ENCODE measurements at regions not wholly inside any gene's neighbourhood (a gene's known extent, or its start where the extent isn't known, plus 50 kb on each side); places are given as distances from the start of the nearest gene placed in this dataset.
"Not testable (repeated sequence)": the region's sequence is repeated elsewhere in the genome, so short reads cannot be mapped to it uniquely, and the experiment has no call there.

DNA sequence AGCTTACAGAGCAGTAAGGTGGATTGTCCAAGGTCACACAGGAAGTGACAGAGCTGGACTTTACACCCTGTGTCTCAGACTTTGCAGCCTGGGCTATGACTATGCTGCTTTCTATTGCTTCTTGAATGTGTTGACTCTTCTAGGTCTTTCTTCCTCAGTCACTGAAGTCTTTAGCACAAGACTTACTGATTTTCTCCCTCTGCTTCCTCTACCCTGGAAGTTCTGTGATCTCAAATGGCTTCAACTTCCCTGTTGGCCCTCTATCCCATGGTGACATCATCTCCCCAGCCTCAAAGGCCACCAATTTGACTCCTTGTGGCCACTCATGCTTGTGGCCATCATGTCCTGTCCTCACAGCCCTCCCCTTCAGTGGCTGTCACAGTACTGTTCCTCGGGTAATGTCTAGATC is 181.3 kb downstream of the HS3ST3A1 start:
- Histone ChIP-seq H3K9ac (ENCODE audit: low read depth in 1 of 2, low read length in 2 of 2) (no peak overlapping the region), H3K9me3 (ENCODE audit: control insufficient read depth in 2 of 2, low read length in 2 of 2) (no peaks in the 10 kb centered on the region), H3K4me3 (ENCODE audit: low read length in 2 of 2) (no peak overlapping the region), H3K27me3 (ENCODE audit: control insufficient read depth in 2 of 2, insufficient read depth in 2 of 2, low read length in 2 of 2) (no peaks in the 10 kb centered on the region), H3K4me1 (ENCODE audit: control insufficient read depth in 2 of 2, insufficient read depth in 2 of 2, low read length in 2 of 2) (peaks cover 3% of the 10 kb centered on the region in 2 donors), H3K36me3 (ENCODE audit: control insufficient read depth in 2 of 2, insufficient read depth in 2 of 2, low read length in 2 of 2) (no peaks in the 10 kb centered on the region), H3K27ac (ENCODE audit: low read depth in 2 of 2, low read length in 2 of 2) (peak overlapping the region; percentile 26 to 33)

DNA sequence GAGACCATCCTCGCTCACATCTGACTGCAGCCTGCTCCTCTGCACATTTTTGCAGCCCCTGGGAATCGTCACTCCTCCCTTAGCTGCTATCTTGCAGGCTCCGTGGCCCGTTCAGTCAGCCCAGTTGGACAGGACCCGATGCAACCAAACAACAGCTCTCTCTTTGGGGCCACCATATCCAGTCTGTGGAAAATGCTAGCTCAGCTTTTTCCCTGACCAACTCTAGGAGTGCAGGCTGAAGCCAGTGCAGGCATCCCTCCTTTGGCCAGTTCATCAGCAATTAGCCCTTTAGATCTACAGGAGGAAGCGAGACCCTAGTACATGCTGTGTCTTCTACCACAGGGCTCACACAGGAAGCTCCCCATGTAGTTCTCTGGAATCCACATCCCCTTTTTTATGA is 182.1 kb downstream of the HS3ST3A1 start:
- no peak overlapping the region for H3K4me3 ChIP-seq (ENCODE audit: low read length in 2 of 2)
- no peak overlapping the region for H3K9ac ChIP-seq (ENCODE audit: low read depth in 1 of 2, low read length in 2 of 2)
- no peak overlapping the region for H3K27ac ChIP-seq (ENCODE audit: low read depth in 2 of 2, low read length in 2 of 2)
- H3K27me3 ChIP-seq (ENCODE audit: control insufficient read depth in 2 of 2, insufficient read depth in 2 of 2, low read length in 2 of 2): no peaks in the 10 kb centered on the region
- H3K4me1 ChIP-seq (ENCODE audit: control insufficient read depth in 2 of 2, insufficient read depth in 2 of 2, low read length in 2 of 2): peaks cover 3% of the 10 kb centered on the region in 2 donors
- H3K9me3 ChIP-seq (ENCODE audit: control insufficient read depth in 2 of 2, low read length in 2 of 2): no peaks in the 10 kb centered on the region
- H3K36me3 ChIP-seq (ENCODE audit: control insufficient read depth in 2 of 2, insufficient read depth in 2 of 2, low read length in 2 of 2): no peaks in the 10 kb centered on the region

DNA sequence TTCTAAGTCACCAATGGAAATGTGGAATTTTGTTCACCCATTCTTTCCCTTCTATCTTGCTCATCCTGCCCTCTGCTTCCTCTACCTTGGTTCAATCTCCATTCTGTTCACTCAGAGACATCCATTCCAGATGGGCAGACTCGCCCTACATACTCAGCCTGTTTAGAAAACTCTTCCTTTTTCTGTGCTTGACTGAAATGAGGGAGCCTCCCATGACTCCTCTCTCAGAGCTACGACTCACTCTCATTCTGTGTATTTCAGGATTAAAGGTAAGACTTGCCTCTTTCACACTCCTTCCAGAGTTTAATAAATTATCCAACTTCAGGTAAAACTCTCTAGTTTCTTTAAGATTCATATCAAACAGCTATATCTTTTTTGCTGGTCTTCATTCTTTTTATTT is 182.8 kb downstream of the HS3ST3A1 start:
- no peak overlapping the region for H3K27ac ChIP-seq (ENCODE audit: low read depth in 2 of 2, low read length in 2 of 2)
- H3K4me3 ChIP-seq (ENCODE audit: low read length in 2 of 2): no peak overlapping the region
- no peaks in the 10 kb centered on the region for H3K27me3 ChIP-seq (ENCODE audit: control insufficient read depth in 2 of 2, insufficient read depth in 2 of 2, low read length in 2 of 2)
- no peak overlapping the region for H3K9ac ChIP-seq (ENCODE audit: low read depth in 1 of 2, low read length in 2 of 2)
- no peaks in the 10 kb centered on the region for H3K9me3 ChIP-seq (ENCODE audit: control insufficient read depth in 2 of 2, low read length in 2 of 2)
- H3K4me1 ChIP-seq (ENCODE audit: control insufficient read depth in 2 of 2, insufficient read depth in 2 of 2, low read length in 2 of 2): peaks cover 3% of the 10 kb centered on the region in 2 donors
- no peaks in the 10 kb centered on the region for H3K36me3 ChIP-seq (ENCODE audit: control insufficient read depth in 2 of 2, insufficient read depth in 2 of 2, low read length in 2 of 2)

DNA sequence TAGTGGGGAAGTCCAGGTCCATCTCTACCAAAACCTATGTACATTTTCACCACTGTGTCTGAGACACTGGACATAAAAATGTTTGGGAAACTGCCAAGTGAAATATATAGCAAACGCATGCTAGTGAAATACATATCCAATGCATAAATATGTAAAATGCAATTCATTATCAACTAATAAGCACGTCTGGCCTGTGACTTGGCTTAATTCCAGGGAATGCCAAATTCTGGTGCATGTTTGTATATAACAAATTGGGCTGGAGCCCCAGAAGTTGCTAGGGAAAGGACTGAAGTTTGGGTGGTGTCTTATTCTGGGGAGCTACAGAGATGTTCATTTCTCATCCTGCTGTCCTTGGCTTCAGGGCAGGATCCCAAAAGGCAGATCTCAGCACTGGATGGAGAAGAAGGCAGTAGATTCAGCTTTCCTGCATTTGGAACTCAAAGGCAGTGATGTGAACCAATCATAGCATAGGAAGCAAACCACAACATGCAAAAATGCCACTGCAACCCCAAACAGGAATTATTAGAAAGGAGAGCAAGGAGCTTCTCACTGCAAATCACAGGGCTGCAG is 184.3 kb downstream of the HS3ST3A1 start:
- H3K9ac ChIP-seq (ENCODE audit: low read depth in 1 of 2, low read length in 2 of 2): no peak overlapping the region
- H3K27me3 ChIP-seq (ENCODE audit: control insufficient read depth in 2 of 2, insufficient read depth in 2 of 2, low read length in 2 of 2): no peaks in the 10 kb centered on the region
- no peaks in the 10 kb centered on the region for H3K36me3 ChIP-seq (ENCODE audit: control insufficient read depth in 2 of 2, insufficient read depth in 2 of 2, low read length in 2 of 2)
- no peak overlapping the region for H3K27ac ChIP-seq (ENCODE audit: low read depth in 2 of 2, low read length in 2 of 2)
- H3K4me3 ChIP-seq (ENCODE audit: low read length in 2 of 2): no peak overlapping the region
- peaks cover 3% of the 10 kb centered on the region in 2 donors for H3K4me1 ChIP-seq (ENCODE audit: control insufficient read depth in 2 of 2, insufficient read depth in 2 of 2, low read length in 2 of 2)
- no peaks in the 10 kb centered on the region for H3K9me3 ChIP-seq (ENCODE audit: control insufficient read depth in 2 of 2, low read length in 2 of 2)

DNA sequence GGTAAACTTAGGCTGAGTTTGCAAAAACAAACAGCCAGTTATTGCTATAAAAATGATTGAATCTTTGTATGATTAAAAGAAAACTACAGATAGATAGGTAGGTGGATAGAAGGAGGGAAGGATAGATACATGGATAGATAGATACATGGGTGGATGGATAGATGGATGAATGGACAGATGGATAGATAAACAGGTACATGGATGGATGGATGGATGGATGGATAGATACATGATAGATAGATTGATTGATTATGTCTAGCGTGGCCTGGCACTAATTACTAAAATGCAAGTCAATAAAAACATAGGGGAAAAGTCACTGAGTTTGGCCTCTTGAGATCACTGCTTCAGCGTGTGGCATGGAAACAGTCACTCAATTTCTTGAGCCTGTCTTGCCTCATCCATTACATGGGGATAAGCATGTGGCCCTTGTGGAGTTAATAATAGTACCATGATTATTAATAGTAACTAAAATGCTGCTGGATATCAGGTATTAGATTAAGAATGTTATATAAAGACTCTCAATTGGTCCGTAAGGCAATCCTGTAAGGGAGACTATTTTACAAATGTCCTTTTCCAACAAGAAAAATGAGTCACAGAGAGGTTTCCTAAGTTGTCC is 184.9 kb downstream of the HS3ST3A1 start:
- Histone ChIP-seq H3K9me3 (ENCODE audit: control insufficient read depth in 2 of 2, low read length in 2 of 2) (no peaks in the 10 kb centered on the region), H3K27me3 (ENCODE audit: control insufficient read depth in 2 of 2, insufficient read depth in 2 of 2, low read length in 2 of 2) (no peaks in the 10 kb centered on the region), H3K9ac (ENCODE audit: low read depth in 1 of 2, low read length in 2 of 2) (no peak overlapping the region), H3K27ac (ENCODE audit: low read depth in 2 of 2, low read length in 2 of 2) (no peak overlapping the region), H3K4me1 (ENCODE audit: control insufficient read depth in 2 of 2, insufficient read depth in 2 of 2, low read length in 2 of 2) (peaks cover 3% of the 10 kb centered on the region in 2 donors), H3K36me3 (ENCODE audit: control insufficient read depth in 2 of 2, insufficient read depth in 2 of 2, low read length in 2 of 2) (no peaks in the 10 kb centered on the region), H3K4me3 (ENCODE audit: low read length in 2 of 2) (no peak overlapping the region)

DNA sequence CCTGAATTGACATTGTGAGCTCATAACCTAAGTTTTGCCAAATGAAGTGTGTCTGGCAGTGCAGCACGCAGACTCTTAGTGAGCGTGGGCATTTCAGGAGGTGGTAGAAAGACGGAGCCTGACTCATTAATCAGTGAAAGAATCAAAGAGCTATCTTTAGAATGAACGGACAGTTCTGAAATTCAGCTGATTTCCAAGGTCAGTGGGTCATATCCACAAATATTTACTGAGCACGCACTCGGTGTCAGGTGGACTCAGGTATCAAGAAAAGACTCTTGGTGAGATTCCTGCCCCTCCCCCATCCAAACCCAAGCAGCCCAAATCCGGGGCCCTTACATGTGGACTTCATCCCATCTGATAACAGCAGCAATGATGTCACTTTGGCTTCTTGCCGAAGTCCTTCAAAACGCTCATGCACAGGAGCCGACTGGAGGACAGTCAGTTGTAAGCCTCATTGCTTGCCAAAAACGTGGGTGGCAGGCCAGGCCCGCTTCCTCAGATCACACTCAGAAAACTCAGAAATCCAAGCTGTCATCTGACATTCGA is 185.8 kb downstream of the HS3ST3A1 start:
- no peaks in the 10 kb centered on the region for H3K36me3 ChIP-seq (ENCODE audit: control insufficient read depth in 2 of 2, insufficient read depth in 2 of 2, low read length in 2 of 2)
- peaks cover 3% of the 10 kb centered on the region in 2 donors for H3K4me1 ChIP-seq (ENCODE audit: control insufficient read depth in 2 of 2, insufficient read depth in 2 of 2, low read length in 2 of 2)
- no peak overlapping the region for H3K27ac ChIP-seq (ENCODE audit: low read depth in 2 of 2, low read length in 2 of 2)
- H3K27me3 ChIP-seq (ENCODE audit: control insufficient read depth in 2 of 2, insufficient read depth in 2 of 2, low read length in 2 of 2): no peaks in the 10 kb centered on the region
- H3K9me3 ChIP-seq (ENCODE audit: control insufficient read depth in 2 of 2, low read length in 2 of 2): no peaks in the 10 kb centered on the region
- no peak overlapping the region for H3K9ac ChIP-seq (ENCODE audit: low read depth in 1 of 2, low read length in 2 of 2)
- no peak overlapping the region for H3K4me3 ChIP-seq (ENCODE audit: low read length in 2 of 2)

DNA sequence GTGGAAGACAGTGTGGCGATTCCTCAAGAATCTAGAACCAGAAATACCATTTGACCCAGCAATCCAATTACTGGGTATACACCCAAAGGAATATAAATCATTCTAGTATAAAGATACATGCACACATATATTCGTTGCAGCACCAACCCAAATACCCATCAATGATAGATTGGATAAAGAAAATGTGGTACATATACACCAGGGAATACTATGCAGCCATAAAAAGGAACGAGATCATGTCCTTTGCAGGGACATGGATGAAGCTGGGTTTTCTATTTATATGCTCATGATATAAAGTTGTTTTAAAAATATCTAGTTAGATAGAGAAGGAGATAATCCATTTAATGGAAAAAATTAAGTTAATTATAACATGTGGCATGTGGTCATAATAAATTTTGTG is 186.5 kb downstream of the HS3ST3A1 start:
- H3K4me1 ChIP-seq (ENCODE audit: control insufficient read depth in 2 of 2, insufficient read depth in 2 of 2, low read length in 2 of 2); H3K36me3 ChIP-seq (ENCODE audit: control insufficient read depth in 2 of 2, insufficient read depth in 2 of 2, low read length in 2 of 2); H3K4me3 ChIP-seq (ENCODE audit: low read length in 2 of 2); H3K9me3 ChIP-seq (ENCODE audit: control insufficient read depth in 2 of 2, low read length in 2 of 2); H3K27ac ChIP-seq (ENCODE audit: low read depth in 2 of 2, low read length in 2 of 2); H3K9ac ChIP-seq (ENCODE audit: low read depth in 1 of 2, low read length in 2 of 2); H3K27me3 ChIP-seq (ENCODE audit: control insufficient read depth in 2 of 2, insufficient read depth in 2 of 2, low read length in 2 of 2): not testable (repeated sequence)

DNA sequence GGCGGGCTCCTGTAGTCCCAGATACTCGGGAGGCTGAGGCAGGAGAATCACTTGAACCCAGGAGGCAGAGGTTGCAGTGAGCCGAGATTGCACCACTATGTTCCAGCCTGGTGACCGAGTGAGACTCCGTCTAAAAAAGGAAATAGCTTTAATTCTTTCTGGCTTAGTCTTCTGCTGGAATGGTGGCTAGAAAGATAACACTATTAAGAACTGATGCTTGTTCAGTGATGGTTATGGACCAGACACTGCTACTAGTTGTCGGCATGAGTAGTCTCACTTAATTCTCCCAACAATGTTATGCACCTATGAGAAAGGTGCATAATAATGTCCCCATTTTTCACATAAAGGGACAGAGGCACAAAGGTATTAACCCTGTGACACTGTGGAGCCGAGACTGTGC is 188.7 kb downstream of the HS3ST3A1 start:
- Histone ChIP-seq H3K27ac (ENCODE audit: low read depth in 2 of 2, low read length in 2 of 2) (no peak overlapping the region), H3K4me1 (ENCODE audit: control insufficient read depth in 2 of 2, insufficient read depth in 2 of 2, low read length in 2 of 2) (no peaks in the 10 kb centered on the region), H3K9me3 (ENCODE audit: control insufficient read depth in 2 of 2, low read length in 2 of 2) (no peaks in the 10 kb centered on the region), H3K27me3 (ENCODE audit: control insufficient read depth in 2 of 2, insufficient read depth in 2 of 2, low read length in 2 of 2) (no peaks in the 10 kb centered on the region), H3K9ac (ENCODE audit: low read depth in 1 of 2, low read length in 2 of 2) (no peak overlapping the region), H3K36me3 (ENCODE audit: control insufficient read depth in 2 of 2, insufficient read depth in 2 of 2, low read length in 2 of 2) (no peaks in the 10 kb centered on the region), H3K4me3 (ENCODE audit: low read length in 2 of 2) (no peak overlapping the region)

DNA sequence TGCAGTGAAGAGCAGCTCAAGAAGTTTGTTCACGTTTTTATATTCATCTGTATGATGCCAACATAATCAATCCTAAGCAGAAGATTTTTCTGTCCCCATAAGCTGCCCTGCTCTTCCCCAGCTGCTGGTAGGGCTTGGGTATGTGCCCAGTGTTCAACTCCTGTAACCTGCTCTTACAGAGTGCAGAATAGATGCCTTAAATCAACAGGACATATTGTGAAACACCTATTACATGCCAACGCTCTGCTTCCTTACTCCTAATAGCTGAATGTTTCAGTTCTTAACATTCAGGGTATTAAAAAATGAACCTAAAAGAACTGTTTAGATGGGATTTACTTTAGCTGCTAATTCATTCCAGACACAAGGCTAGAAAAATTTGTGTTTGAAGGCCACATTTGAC is 190.9 kb downstream of the HS3ST3A1 start:
- Histone ChIP-seq H3K9me3 (ENCODE audit: control insufficient read depth in 2 of 2, low read length in 2 of 2) (no peaks in the 10 kb centered on the region), H3K27ac (ENCODE audit: low read depth in 2 of 2, low read length in 2 of 2) (no peak overlapping the region), H3K4me3 (ENCODE audit: low read length in 2 of 2) (no peak overlapping the region), H3K27me3 (ENCODE audit: control insufficient read depth in 2 of 2, insufficient read depth in 2 of 2, low read length in 2 of 2) (no peaks in the 10 kb centered on the region), H3K36me3 (ENCODE audit: control insufficient read depth in 2 of 2, insufficient read depth in 2 of 2, low read length in 2 of 2) (no peaks in the 10 kb centered on the region), H3K4me1 (ENCODE audit: control insufficient read depth in 2 of 2, insufficient read depth in 2 of 2, low read length in 2 of 2) (no peaks in the 10 kb centered on the region), H3K9ac (ENCODE audit: low read depth in 1 of 2, low read length in 2 of 2) (no peak overlapping the region)

DNA sequence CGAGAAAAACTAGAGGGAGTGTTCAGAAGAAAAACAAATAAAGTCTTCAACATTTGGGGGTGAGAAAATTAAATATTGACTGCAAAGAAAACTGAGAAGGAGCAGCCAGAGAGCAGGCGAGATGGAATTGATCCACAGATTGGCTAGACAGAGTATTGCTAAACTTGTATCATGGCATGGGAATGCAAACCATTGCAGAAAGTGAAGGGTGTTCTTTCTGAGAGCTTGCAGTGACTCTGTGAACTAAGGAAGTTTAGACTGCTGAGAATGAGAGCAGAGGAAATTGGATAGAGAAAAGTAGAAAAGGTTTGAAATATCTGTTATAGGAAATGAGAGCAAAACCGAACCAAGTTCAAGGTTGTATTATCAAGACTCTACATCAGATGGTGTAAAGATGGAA is 191.5 kb downstream of the HS3ST3A1 start:
- no peaks in the 10 kb centered on the region for H3K36me3 ChIP-seq (ENCODE audit: control insufficient read depth in 2 of 2, insufficient read depth in 2 of 2, low read length in 2 of 2)
- H3K4me3 ChIP-seq (ENCODE audit: low read length in 2 of 2): no peak overlapping the region
- H3K27me3 ChIP-seq (ENCODE audit: control insufficient read depth in 2 of 2, insufficient read depth in 2 of 2, low read length in 2 of 2): no peaks in the 10 kb centered on the region
- no peaks in the 10 kb centered on the region for H3K9me3 ChIP-seq (ENCODE audit: control insufficient read depth in 2 of 2, low read length in 2 of 2)
- no peaks in the 10 kb centered on the region for H3K4me1 ChIP-seq (ENCODE audit: control insufficient read depth in 2 of 2, insufficient read depth in 2 of 2, low read length in 2 of 2)
- H3K9ac ChIP-seq (ENCODE audit: low read depth in 1 of 2, low read length in 2 of 2): no peak overlapping the region
- no peak overlapping the region for H3K27ac ChIP-seq (ENCODE audit: low read depth in 2 of 2, low read length in 2 of 2)
